WTC11 (cell line): ENCODE measurements at regions not wholly inside any gene's neighbourhood (a gene's known extent, or its start where the extent isn't known, plus 50 kb on each side); places are given as distances from the start of the nearest gene placed in this dataset.
"Not testable (repeated sequence)": the region's sequence is repeated elsewhere in the genome, so short reads cannot be mapped to it uniquely, and the experiment has no call there.

ENCODE experiments used
- ATAC-seq: fragments of 200-7000 bp; cut with Tn5 transposase; 2 replicates; pipeline ENCODE4 v1.10.0; 2021; ENCODE audit warnings: mild to moderate bottlenecking, moderate library complexity
- CTCF ChIA-PET: fragments of 300-600 bp; sonication (Branson Sonifier 250); formaldehyde crosslinking; loops from one replicate; lab custom pipeline; 2021; ENCODE audit warnings: antibody characterized with exemption; lab: Charles Lee
- POLR2A ChIA-PET: fragments of 350-600 bp; sonication (Branson Sonifier 250); formaldehyde crosslinking; loops from one replicate; lab custom pipeline; 2021; ENCODE audit warnings: antibody characterized with exemption; lab: Charles Lee
- DNase-seq: peaks from one replicate; pipeline ENCODE4 v3.0.0; 2021; ENCODE audit warnings: low spot score
- H3K27ac Mint-ChIP-seq: 2 replicates; pipeline ENCODE4 v1.8.0; 2021; ENCODE audit warnings: mixed read lengths
- H3K27me3 Mint-ChIP-seq: 2 replicates; pipeline ENCODE4 v1.8.0; 2021; ENCODE audit warnings: low read depth, mild to moderate bottlenecking, moderate library complexity, mixed read lengths
- H3K36me3 Mint-ChIP-seq: 2 replicates; pipeline ENCODE4 v1.8.0; 2021; ENCODE audit warnings: mixed read lengths
- H3K4me1 Mint-ChIP-seq: 2 replicates; pipeline ENCODE4 v1.8.0; 2022; ENCODE audit warnings: mixed read lengths
- H3K4me3 Mint-ChIP-seq: 2 replicates; pipeline ENCODE4 v1.8.0; 2021; ENCODE audit warnings: mild to moderate bottlenecking, moderate library complexity, mixed read lengths
- H3K9me3 Mint-ChIP-seq: 2 replicates; pipeline ENCODE4 v1.8.0; 2021; ENCODE audit warnings: mixed read lengths
- CREB1 ChIP-seq: sonication (generic); formaldehyde crosslinking; IDR thresholded peaks from 2 replicates; pipeline ENCODE4 v1.8.0; 2023; ENCODE audit warnings: mild to moderate bottlenecking, missing genetic modification reagents
- CTCF ChIP-seq: fragments of 200-600 bp; IDR thresholded peaks from 2 replicates; pipeline ENCODE4 v1.8.0; 2022; ENCODE audit warnings: antibody characterized with exemption
- EMX1 ChIP-seq: fragments of 250-450 bp; sonication (Bioruptor Pico); IDR thresholded peaks from 2 replicates; pipeline ENCODE4 v1.8.0; 2021; ENCODE audit warnings: mild to moderate bottlenecking
- ERG ChIP-seq: fragments of 250-450 bp; sonication (Bioruptor Pico); IDR thresholded peaks from 2 replicates; pipeline ENCODE4 v1.8.0; 2021; ENCODE audit warnings: mild to moderate bottlenecking
- NR2C2 ChIP-seq: sonication (generic); formaldehyde crosslinking; IDR thresholded peaks from 2 replicates; pipeline ENCODE4 v1.8.0; 2022; ENCODE audit warnings: mild to moderate bottlenecking, missing genetic modification reagents
- SMAD3 ChIP-seq: sonication (generic); formaldehyde crosslinking; IDR thresholded peaks from 2 replicates; pipeline ENCODE4 v1.8.0; 2022; ENCODE audit warnings: missing genetic modification reagents, mild to moderate bottlenecking, borderline replicate concordance
- ZBTB21 ChIP-seq: sonication (generic); formaldehyde crosslinking; IDR thresholded peaks from 2 replicates; pipeline ENCODE4 v1.8.1; 2023; ENCODE audit warnings: mild to moderate bottlenecking, missing genetic modification reagents, borderline replicate concordance
- ZNF138 ChIP-seq: sonication (generic); formaldehyde crosslinking; conservative IDR thresholded peaks from 2 replicates; pipeline ENCODE4 v1.8.1; 2022; ENCODE audit warnings: mild to moderate bottlenecking, moderate library complexity, missing genetic modification reagents
- ZNF263 ChIP-seq: sonication (generic); formaldehyde crosslinking; IDR thresholded peaks from 2 replicates; pipeline ENCODE4 v1.8.1; 2022; ENCODE audit warnings: low read depth, mild to moderate bottlenecking, moderate library complexity, missing genetic modification reagents
- TF ChIP-seq, protein P1 (sequence below): fragments of 250-450 bp; sonication (Bioruptor Pico); IDR thresholded peaks from 2 replicates; pipeline ENCODE4 v1.9.0; 2021; ENCODE audit warnings: mild to moderate bottlenecking, borderline replicate concordance

DNA sequence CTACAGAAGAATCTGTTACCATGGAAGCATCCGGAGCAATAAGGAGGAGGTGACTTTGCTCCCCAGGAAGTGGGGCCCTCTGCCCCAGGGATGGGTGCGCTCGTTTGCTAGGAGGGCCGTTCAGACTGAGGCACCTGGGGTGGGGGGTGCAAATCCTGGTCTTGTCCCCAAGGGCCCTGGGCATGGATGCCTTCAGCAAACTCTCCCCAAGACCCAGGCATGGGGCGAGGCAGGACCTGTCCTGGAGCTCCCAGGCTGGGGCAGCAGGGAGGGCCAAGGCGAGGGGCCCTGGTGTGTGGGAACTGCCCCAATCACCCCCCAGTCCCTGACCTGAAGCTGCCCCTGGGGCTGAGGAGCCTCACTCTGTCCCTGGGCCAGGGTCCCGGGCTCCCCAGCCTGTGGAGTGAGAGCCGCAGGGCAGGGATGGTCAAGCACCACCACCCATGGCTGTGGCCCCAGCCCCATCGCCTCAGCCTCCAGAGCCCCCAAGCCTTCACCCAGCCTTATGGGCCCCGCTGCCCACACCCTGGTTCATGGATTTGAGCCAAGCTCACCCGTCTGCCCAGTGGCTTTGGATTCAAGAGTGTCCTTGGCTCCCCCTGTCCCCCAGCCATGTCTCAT lies 240.6 kb upstream of the SGCG start:
- no peak for ATAC-seq
- H3K9me3 Mint-ChIP-seq, result peaks cover 10% of the 10 kb centered on the region

GRCh38 chr13:22940736-22941135 lies 240.0 kb upstream of the SGCG start:
- Mint-ChIP-seq H3K4me1 (no peaks in the 10 kb centered on the region), H3K27me3 (no peaks in the 10 kb centered on the region), H3K36me3 (peaks cover 7% of the 10 kb centered on the region), H3K9me3 (peaks cover 10% of the 10 kb centered on the region), H3K4me3 (no peak overlapping the region), H3K27ac (no peak overlapping the region)
- DNase-seq (no peak), ATAC-seq (no peak)
- POLR2A ChIA-PET, result no interaction called here
- no peak for TF ChIP-seq NR2C2
- no peak for TF ChIP-seq SMAD3 (CRISPR knock-in tag)
- TF ChIP-seq CTCF, result no peak
- CTCF ChIA-PET, result no interaction called here

More for the DNA sequence above, 240.6 kb upstream of the SGCG start:
- ChIA-PET CTCF (no interaction called here), POLR2A (no interaction called here)
- H3K27me3 Mint-ChIP-seq, result no peaks in the 10 kb centered on the region
- no peaks in the 10 kb centered on the region for H3K4me1 Mint-ChIP-seq
- TF ChIP-seq ZNF138 (CRISPR knock-in tag) (no peak), ZBTB21 (CRISPR knock-in tag) (no peak), CREB1 (no peak), EMX1 (no peak)
- TF ChIP-seq, protein P1, sequence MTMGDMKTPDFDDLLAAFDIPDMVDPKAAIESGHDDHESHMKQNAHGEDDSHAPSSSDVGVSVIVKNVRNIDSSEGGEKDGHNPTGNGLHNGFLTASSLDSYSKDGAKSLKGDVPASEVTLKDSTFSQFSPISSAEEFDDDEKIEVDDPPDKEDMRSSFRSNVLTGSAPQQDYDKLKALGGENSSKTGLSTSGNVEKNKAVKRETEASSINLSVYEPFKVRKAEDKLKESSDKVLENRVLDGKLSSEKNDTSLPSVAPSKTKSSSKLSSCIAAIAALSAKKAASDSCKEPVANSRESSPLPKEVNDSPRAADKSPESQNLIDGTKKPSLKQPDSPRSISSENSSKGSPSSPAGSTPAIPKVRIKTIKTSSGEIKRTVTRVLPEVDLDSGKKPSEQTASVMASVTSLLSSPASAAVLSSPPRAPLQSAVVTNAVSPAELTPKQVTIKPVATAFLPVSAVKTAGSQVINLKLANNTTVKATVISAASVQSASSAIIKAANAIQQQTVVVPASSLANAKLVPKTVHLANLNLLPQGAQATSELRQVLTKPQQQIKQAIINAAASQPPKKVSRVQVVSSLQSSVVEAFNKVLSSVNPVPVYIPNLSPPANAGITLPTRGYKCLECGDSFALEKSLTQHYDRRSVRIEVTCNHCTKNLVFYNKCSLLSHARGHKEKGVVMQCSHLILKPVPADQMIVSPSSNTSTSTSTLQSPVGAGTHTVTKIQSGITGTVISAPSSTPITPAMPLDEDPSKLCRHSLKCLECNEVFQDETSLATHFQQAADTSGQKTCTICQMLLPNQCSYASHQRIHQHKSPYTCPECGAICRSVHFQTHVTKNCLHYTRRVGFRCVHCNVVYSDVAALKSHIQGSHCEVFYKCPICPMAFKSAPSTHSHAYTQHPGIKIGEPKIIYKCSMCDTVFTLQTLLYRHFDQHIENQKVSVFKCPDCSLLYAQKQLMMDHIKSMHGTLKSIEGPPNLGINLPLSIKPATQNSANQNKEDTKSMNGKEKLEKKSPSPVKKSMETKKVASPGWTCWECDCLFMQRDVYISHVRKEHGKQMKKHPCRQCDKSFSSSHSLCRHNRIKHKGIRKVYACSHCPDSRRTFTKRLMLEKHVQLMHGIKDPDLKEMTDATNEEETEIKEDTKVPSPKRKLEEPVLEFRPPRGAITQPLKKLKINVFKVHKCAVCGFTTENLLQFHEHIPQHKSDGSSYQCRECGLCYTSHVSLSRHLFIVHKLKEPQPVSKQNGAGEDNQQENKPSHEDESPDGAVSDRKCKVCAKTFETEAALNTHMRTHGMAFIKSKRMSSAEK, result no peak
- H3K27ac Mint-ChIP-seq, result no peak overlapping the region
- peaks cover 7% of the 10 kb centered on the region for H3K36me3 Mint-ChIP-seq
- no peak overlapping the region for H3K4me3 Mint-ChIP-seq
- no peak for DNase-seq

DNA sequence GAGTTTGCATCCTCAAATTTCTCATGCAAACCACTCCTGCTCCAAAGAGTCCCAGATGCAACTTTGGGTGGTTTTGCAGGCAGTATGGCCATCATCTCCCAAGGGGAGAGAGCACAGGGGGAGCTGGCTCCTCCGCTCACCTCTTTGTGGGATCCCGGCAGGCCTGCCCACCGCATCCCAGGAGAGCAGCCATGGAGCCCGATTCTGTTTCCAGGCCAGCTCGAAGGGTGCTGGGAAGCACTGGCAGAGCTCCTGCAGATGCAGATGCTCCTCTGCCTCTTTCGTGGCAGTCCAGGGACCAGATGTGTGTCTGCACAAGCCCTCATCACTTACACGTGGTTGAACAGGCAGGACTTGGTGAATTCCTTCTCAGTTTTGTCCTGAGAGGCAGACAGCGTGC lies 239.3 kb upstream of the SGCG start:
- H3K27ac Mint-ChIP-seq, H3K36me3 Mint-ChIP-seq, POLR2A ChIA-PET, CTCF ChIA-PET, H3K9me3 Mint-ChIP-seq, H3K27me3 Mint-ChIP-seq, H3K4me3 Mint-ChIP-seq, H3K4me1 Mint-ChIP-seq, ATAC-seq, DNase-seq: not testable (repeated sequence)

- ATAC-seq, H3K27me3 Mint-ChIP-seq, H3K27ac Mint-ChIP-seq, H3K4me1 Mint-ChIP-seq, H3K9me3 Mint-ChIP-seq, H3K4me3 Mint-ChIP-seq, DNase-seq, POLR2A ChIA-PET, H3K36me3 Mint-ChIP-seq: not testable (repeated sequence)
- CTCF ChIA-PET, result interaction anchor here (0.6 kb wide), 1 partner anchor 1422 kb away, joined by 4 read pairs; no protein-coding TSS in a partner anchor
Observed at GRCh38 chr13:22942831-22943230, 237.9 kb upstream of the SGCG start.

- Mint-ChIP-seq H3K4me1 (no peaks in the 10 kb centered on the region), H3K36me3 (no peaks in the 10 kb centered on the region; the same call in 1 of the 2 replicates), H3K27me3 (no peaks in the 10 kb centered on the region), H3K4me3 (no peak overlapping the region), H3K27ac (no peak overlapping the region), H3K9me3 (peaks cover 11% of the 10 kb centered on the region)
- POLR2A ChIA-PET, result interaction anchor here (0.7 kb wide), 1 partner anchor 288 kb away, joined by 3 read pairs; no protein-coding TSS in a partner anchor
- TF ChIP-seq CTCF, result no peak
- TF ChIP-seq ERG (CRISPR knock-in tag), result no peak
- no peak for TF ChIP-seq ZNF263
- CTCF ChIA-PET, result no interaction called here
- ATAC-seq, result peak; percentile 76
- DNase-seq, result peak; percentile 43
Observed at GRCh38 chr13:22944378-22944777, 236.4 kb upstream of the SGCG start.
